ENCODE measurements at regions not wholly inside any gene's neighbourhood (a gene's known extent, or its start where the extent isn't known, plus 50 kb on each side); places are given as distances from the start of the nearest gene placed in this dataset.

DNA sequence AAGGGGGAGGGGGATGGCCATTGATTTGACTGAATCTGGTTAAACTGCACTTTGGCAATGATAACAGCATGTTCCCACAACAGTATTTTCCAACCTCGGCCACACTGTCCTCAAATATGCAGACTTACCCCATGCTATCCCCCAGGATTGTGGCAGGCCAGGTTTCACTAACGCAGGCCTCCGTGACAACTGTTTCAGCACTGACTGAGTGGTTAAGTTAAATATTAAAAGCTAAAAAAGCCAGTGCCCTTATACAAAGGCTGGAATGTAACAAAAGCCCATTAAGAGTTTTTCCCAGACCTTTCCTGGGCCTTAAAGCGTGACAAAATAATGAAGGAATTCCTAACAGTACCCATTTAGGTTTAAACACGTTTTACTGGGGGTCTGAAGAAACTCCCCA, 202.9 kb downstream of the USP25 start:
- Histone ChIP-seq H3K27me3 (ENCODE audit: control insufficient read depth in 1 of 2, insufficient read depth in 2 of 2, low read length in 1 of 2) (no peaks in the 10 kb centered on the region), H3K9me3 (ENCODE audit: control insufficient read depth, low read length) (no peaks in the 10 kb centered on the region), H3K4me1 (ENCODE audit: control insufficient read depth in 1 of 2, insufficient read depth in 2 of 2, low read length in 2 of 2) (no peaks in the 10 kb centered on the region), H3K36me3 (ENCODE audit: control insufficient read depth in 1 of 2, insufficient read depth in 2 of 2, low read length in 1 of 2) (no peaks in the 10 kb centered on the region), H3K27ac (ENCODE audit: low read depth in 1 of 2, low read length in 2 of 2) (no peak overlapping the region), H3K4me3 (ENCODE audit: low read length in 2 of 2) (no peak overlapping the region)
- ATAC-seq (ENCODE audit: low FRiP score) (no peak), DNase-seq (no peak)
- intact Hi-C loops (cut with DNase I), result no loop called here
- WGBS, 2 donors, result 81 to 83% methylated on average over 5 of the region's 5 CpGs

DNA sequence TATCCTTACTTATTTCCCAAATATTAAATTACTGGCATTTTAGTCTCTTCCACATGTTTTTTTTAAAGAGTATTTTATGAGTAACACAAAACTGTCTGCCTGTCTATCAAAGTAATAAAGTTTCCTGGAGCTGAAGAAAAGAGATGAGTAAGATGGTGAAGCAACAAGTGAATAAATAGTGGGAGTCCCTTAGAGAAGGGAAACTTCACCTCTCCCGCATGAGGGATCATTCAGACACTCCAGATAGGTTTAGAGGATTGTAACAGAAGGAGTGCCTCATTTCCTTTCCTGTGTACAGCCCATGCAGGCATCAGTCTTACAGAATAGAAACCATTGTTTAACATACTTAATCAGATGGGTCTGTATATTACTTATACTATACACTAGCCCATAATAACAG, 205.7 kb downstream of the USP25 start:
- ATAC-seq (ENCODE audit: low FRiP score) (no peak), DNase-seq (no peak)
- Histone ChIP-seq H3K9me3 (ENCODE audit: control insufficient read depth, low read length) (no peaks in the 10 kb centered on the region), H3K27ac (ENCODE audit: low read depth in 1 of 2, low read length in 2 of 2) (no peak overlapping the region), H3K4me1 (ENCODE audit: control insufficient read depth in 1 of 2, insufficient read depth in 2 of 2, low read length in 2 of 2) (no peaks in the 10 kb centered on the region), H3K4me3 (ENCODE audit: low read length in 2 of 2) (no peak overlapping the region), H3K27me3 (ENCODE audit: control insufficient read depth in 1 of 2, insufficient read depth in 2 of 2, low read length in 1 of 2) (no peaks in the 10 kb centered on the region), H3K36me3 (ENCODE audit: control insufficient read depth in 1 of 2, insufficient read depth in 2 of 2, low read length in 1 of 2) (no peaks in the 10 kb centered on the region)
- intact Hi-C loops (cut with DNase I), result no loop called here
- WGBS, 2 donors, result 91% methylated on average over 1 of the region's 1 CpG

DNA sequence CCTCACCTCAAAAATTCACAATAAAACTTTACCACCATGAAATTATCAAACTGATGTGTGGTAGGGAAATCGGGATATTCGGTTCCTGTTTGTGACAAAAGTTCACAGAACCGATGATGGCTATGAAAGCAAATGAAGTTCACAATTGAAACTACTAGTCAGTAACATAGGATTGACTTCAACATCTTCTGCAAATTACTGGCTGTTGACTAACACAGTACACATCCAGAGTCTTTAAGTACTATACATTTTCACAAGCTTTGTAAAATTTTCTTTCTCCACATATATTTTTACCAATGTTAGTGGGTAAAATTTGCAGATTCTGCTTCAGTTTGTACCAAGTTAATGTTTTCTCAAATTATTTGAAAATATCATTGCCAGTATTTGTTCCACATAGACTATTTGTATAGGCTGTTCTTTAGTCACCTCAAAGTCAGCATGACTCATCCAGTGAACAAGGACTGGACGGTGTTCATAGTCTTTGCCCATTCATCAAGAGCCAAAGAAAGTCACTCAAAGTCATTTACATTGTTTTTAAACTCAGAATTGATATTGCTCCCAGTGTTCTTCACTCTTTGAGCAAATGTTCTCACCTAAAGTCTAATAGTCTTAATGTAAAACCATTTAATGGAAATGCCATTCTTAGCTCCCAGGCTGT, 213.4 kb downstream of the USP25 start:
- Histone ChIP-seq H3K4me1 (ENCODE audit: control insufficient read depth in 1 of 2, insufficient read depth in 2 of 2, low read length in 2 of 2) (no peaks in the 10 kb centered on the region), H3K27me3 (ENCODE audit: control insufficient read depth in 1 of 2, insufficient read depth in 2 of 2, low read length in 1 of 2) (no peaks in the 10 kb centered on the region), H3K36me3 (ENCODE audit: control insufficient read depth in 1 of 2, insufficient read depth in 2 of 2, low read length in 1 of 2) (no peaks in the 10 kb centered on the region), H3K27ac (ENCODE audit: low read depth in 1 of 2, low read length in 2 of 2) (no peak overlapping the region), H3K9me3 (ENCODE audit: control insufficient read depth, low read length) (no peaks in the 10 kb centered on the region), H3K4me3 (ENCODE audit: low read length in 2 of 2) (no peak overlapping the region)
- DNase-seq, result no peak
- 74 to 76% methylated on average over 4 of the region's 4 CpGs for WGBS, 2 donors
- no peak for ATAC-seq (ENCODE audit: low FRiP score)
- intact Hi-C loops (cut with DNase I), result no loop called here

DNA sequence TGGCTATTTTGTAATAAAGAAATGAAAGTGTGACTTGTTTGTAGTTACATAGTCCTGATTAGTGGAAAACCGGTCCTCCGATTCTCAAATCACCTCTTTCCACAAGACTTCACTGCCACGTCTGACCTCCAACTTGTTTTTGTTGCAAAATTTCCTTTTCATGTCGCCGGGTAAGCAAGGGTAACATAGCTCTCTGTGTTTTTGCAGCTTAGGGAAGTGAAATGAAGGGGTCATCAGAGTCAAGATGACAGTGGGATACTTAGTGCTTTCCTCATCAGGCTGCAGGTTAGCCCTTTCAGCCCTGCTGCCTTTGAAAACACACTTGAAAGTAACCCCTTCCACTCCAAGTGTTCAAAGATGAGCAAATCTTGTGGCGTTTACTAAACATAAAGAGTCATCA, 217.9 kb downstream of the USP25 start:
- ATAC-seq (ENCODE audit: low FRiP score), result no peak
- no peaks in the 10 kb centered on the region for H3K36me3 ChIP-seq (ENCODE audit: control insufficient read depth in 1 of 2, insufficient read depth in 2 of 2, low read length in 1 of 2)
- no peak for DNase-seq
- no peaks in the 10 kb centered on the region for H3K9me3 ChIP-seq (ENCODE audit: control insufficient read depth, low read length)
- 29 to 33% methylated on average over 6 of the region's 6 CpGs for WGBS, 2 donors
- no peak overlapping the region for H3K4me3 ChIP-seq (ENCODE audit: low read length in 2 of 2)
- no peak overlapping the region for H3K27ac ChIP-seq (ENCODE audit: low read depth in 1 of 2, low read length in 2 of 2)
- no peaks in the 10 kb centered on the region for H3K27me3 ChIP-seq (ENCODE audit: control insufficient read depth in 1 of 2, insufficient read depth in 2 of 2, low read length in 1 of 2)
- intact Hi-C loops (cut with DNase I), result no loop called here
- no peaks in the 10 kb centered on the region for H3K4me1 ChIP-seq (ENCODE audit: control insufficient read depth in 1 of 2, insufficient read depth in 2 of 2, low read length in 2 of 2)

DNA sequence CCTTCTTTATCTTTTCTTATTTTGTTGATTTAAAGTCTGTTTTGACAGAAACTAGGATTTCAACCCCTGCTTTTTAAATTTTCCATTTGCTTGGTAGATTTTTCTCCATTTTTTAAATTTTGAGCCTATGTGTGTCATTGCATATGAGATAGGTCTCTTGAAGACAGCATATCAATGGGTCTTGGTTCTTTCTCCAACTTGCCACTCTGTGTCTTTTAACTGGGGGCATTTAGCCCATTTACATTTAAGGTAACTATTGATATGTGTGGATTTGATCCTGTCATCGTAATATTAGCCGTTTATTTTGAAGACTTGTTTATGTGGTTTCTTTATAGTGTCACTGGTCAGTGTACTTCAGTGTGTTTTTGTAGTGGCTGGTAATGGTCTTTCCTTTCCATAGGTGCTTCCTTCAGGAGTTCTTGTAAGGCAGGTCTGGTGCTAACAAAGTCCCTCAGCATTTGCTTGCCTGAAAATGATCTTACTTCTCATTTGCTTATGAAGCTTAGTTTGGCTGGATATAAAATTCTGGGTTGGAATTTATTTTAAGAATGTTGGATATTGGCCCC, 223.9 kb downstream of the USP25 start:
- peaks cover 5% of the 10 kb centered on the region for H3K9me3 ChIP-seq (ENCODE audit: control insufficient read depth, low read length)
- intact Hi-C loops (cut with DNase I), result no loop called here
- 95 to 100% methylated on average over 2 of the region's 2 CpGs for WGBS, 2 donors

DNA sequence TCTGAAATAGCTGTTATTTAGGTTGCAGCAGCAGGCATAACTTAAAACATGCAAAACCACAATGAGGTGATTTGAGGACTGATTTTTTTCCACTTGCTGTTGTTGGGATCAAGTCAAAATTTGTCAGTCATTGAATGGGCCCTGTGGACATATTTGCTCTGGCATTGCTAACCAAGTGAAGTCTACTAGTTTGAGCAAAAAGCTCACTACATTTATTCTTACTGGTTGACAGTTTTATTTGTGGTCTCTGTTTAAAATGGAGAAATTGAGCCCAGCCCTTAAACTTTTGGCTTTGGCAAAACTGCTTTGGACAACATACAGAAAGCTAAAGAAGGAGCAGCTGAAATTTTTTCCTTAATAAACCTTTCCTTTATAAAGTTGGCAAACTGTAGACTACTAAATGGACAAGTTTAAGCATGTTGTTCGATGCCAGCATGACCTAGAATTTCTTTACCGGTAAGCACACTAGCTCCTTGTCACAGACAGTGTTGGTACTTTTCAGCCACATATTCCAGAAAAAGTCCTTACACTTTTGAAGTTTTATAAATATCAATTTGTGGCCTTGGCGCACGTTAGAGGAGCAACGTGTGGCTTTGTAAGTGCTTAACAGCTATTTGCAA, 234.6 kb downstream of the USP25 start:
- H3K36me3 ChIP-seq (ENCODE audit: control insufficient read depth in 1 of 2, insufficient read depth in 2 of 2, low read length in 1 of 2), result no peaks in the 10 kb centered on the region
- intact Hi-C loops (cut with DNase I), result no loop called here
- 9 to 15% methylated on average over 5 of the region's 5 CpGs for WGBS, 2 donors
- ATAC-seq (ENCODE audit: low FRiP score), result no peak
- no peaks in the 10 kb centered on the region for H3K9me3 ChIP-seq (ENCODE audit: control insufficient read depth, low read length)
- no peak overlapping the region for H3K27ac ChIP-seq (ENCODE audit: low read depth in 1 of 2, low read length in 2 of 2)
- H3K4me3 ChIP-seq (ENCODE audit: low read length in 2 of 2), result no peak overlapping the region
- DNase-seq, result no peak
- H3K4me1 ChIP-seq (ENCODE audit: control insufficient read depth in 1 of 2, insufficient read depth in 2 of 2, low read length in 2 of 2), result peaks cover 0 to 1% of the 10 kb centered on the region in 2 donors
- no peaks in the 10 kb centered on the region for H3K27me3 ChIP-seq (ENCODE audit: control insufficient read depth in 1 of 2, insufficient read depth in 2 of 2, low read length in 1 of 2)

More for the DNA sequence above, 223.9 kb downstream of the USP25 start:
- Histone ChIP-seq H3K36me3 (ENCODE audit: control insufficient read depth in 1 of 2, insufficient read depth in 2 of 2, low read length in 1 of 2) (no peaks in the 10 kb centered on the region), H3K4me3 (ENCODE audit: low read length in 2 of 2) (no peak overlapping the region), H3K4me1 (ENCODE audit: control insufficient read depth in 1 of 2, insufficient read depth in 2 of 2, low read length in 2 of 2) (no peaks in the 10 kb centered on the region), H3K27me3 (ENCODE audit: control insufficient read depth in 1 of 2, insufficient read depth in 2 of 2, low read length in 1 of 2) (no peaks in the 10 kb centered on the region), H3K27ac (ENCODE audit: low read depth in 1 of 2, low read length in 2 of 2) (no peak overlapping the region)
- DNase-seq (no peak), ATAC-seq (ENCODE audit: low FRiP score) (no peak)

DNA sequence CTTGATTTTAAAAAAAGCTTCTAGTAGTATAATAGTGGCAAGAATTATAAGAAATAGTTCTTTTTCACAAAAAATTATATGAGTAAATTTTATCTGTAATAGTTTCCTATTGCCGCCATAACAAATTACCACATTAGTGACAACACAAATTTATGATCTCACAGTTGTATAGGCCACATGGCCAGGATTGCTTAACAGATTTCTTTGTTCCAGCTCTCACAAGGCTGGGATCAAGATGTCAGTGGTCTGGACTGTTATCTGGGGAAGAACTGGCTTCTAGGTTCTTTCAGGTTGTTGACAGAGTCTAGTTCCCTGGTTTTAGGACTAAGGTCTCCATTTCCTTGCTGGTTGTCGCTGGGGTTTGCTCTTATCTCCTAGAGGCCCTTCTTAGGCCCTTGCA, 236.4 kb downstream of the USP25 start:
- Histone ChIP-seq H3K9me3 (ENCODE audit: control insufficient read depth, low read length) (no peaks in the 10 kb centered on the region), H3K27ac (ENCODE audit: low read depth in 1 of 2, low read length in 2 of 2) (no peak overlapping the region), H3K4me3 (ENCODE audit: low read length in 2 of 2) (no peak overlapping the region), H3K36me3 (ENCODE audit: control insufficient read depth in 1 of 2, insufficient read depth in 2 of 2, low read length in 1 of 2) (no peaks in the 10 kb centered on the region), H3K27me3 (ENCODE audit: control insufficient read depth in 1 of 2, insufficient read depth in 2 of 2, low read length in 1 of 2) (no peaks in the 10 kb centered on the region), H3K4me1 (ENCODE audit: control insufficient read depth in 1 of 2, insufficient read depth in 2 of 2, low read length in 2 of 2) (peaks cover 0 to 1% of the 10 kb centered on the region in 2 donors)
- intact Hi-C loops (cut with DNase I), result no loop called here
- DNase-seq (no peak), ATAC-seq (ENCODE audit: low FRiP score) (no peak)
- WGBS, 2 donors, result 97 to 98% methylated on average over 2 of the region's 2 CpGs

DNA sequence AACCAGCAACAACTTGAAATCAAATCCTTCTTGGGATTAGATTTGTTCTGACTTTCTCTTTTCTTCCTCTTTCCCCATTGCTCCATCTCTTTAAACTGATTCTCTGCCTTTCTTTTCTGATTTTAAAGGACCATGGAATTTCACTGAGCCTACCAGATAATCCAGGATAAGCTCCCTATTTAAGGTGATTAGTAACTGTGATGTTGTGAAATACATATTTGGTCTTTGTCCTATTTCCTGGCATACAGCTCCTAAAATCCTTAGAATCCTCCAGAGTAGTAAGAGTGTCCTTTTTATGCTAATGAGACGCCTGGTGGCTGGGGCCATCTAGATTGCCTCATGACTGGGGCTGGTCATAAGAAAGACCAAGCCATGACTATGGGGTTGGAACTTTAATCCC, 236.9 kb downstream of the USP25 start:
- 96 to 100% methylated on average over 1 of the region's 1 CpG for WGBS, 2 donors
- no peak for DNase-seq

DNA sequence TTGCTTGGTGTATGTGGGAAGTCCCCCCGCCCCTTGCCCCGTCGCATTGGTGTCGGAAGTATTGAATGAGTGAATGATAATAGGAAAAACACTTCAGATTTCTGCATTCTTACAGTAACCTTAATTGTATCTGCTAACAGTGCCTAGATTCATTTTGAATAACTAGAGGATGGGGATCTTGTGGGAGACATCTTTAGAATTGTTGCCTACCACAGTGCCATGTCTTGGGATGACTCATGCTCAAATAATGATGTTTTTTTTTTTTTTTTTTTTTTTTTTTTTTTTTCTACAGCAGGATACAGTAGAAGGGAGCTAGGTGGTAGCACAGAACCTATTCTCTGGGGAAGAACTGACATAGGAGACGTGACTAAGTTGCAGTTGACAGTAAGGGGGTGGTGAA, 237.9 kb downstream of the USP25 start:
- WGBS, 2 donors, result 91 to 96% methylated on average over 5 of the region's 5 CpGs
- ATAC-seq (ENCODE audit: low FRiP score), result no peak
- Histone ChIP-seq H3K4me3 (ENCODE audit: low read length in 2 of 2) (no peak overlapping the region), H3K36me3 (ENCODE audit: control insufficient read depth in 1 of 2, insufficient read depth in 2 of 2, low read length in 1 of 2) (no peaks in the 10 kb centered on the region), H3K27me3 (ENCODE audit: control insufficient read depth in 1 of 2, insufficient read depth in 2 of 2, low read length in 1 of 2) (no peaks in the 10 kb centered on the region), H3K4me1 (ENCODE audit: control insufficient read depth in 1 of 2, insufficient read depth in 2 of 2, low read length in 2 of 2) (peaks cover 0 to 1% of the 10 kb centered on the region in 2 donors), H3K27ac (ENCODE audit: low read depth in 1 of 2, low read length in 2 of 2) (no peak overlapping the region), H3K9me3 (ENCODE audit: control insufficient read depth, low read length) (no peaks in the 10 kb centered on the region)
- intact Hi-C loops (cut with DNase I), result no loop called here
- no peak for DNase-seq

More for the DNA sequence above, 236.9 kb downstream of the USP25 start:
- intact Hi-C loops (cut with DNase I), result no loop called here
- H3K4me1 ChIP-seq (ENCODE audit: control insufficient read depth in 1 of 2, insufficient read depth in 2 of 2, low read length in 2 of 2), result peaks cover 0 to 1% of the 10 kb centered on the region in 2 donors
- no peaks in the 10 kb centered on the region for H3K36me3 ChIP-seq (ENCODE audit: control insufficient read depth in 1 of 2, insufficient read depth in 2 of 2, low read length in 1 of 2)
- H3K9me3 ChIP-seq (ENCODE audit: control insufficient read depth, low read length), result no peaks in the 10 kb centered on the region
- no peak overlapping the region for H3K27ac ChIP-seq (ENCODE audit: low read depth in 1 of 2, low read length in 2 of 2)
- no peaks in the 10 kb centered on the region for H3K27me3 ChIP-seq (ENCODE audit: control insufficient read depth in 1 of 2, insufficient read depth in 2 of 2, low read length in 1 of 2)
- no peak for ATAC-seq (ENCODE audit: low FRiP score)
- H3K4me3 ChIP-seq (ENCODE audit: low read length in 2 of 2), result no peak overlapping the region

Data from aorta (tissue), 5 donors.